ENCODE measurements at regions not wholly inside any gene's neighbourhood (a gene's known extent, or its start where the extent isn't known, plus 50 kb on each side); places are given as distances from the start of the nearest gene placed in this dataset.

GRCh38 chr6:2447318-2447920, 202.0 kb upstream of the GMDS start (continued):
- TF ChIP-seq, protein P1, sequence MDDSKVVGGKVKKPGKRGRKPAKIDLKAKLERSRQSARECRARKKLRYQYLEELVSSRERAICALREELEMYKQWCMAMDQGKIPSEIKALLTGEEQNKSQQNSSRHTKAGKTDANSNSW (CRISPR knock-in tag; IDR thresholded peaks at IDR 0.05; ENCODE audit: borderline replicate concordance) = no peak

- Histone ChIP-seq H3K9me3 (ENCODE audit: low read length) (no peaks in the 10 kb centered on the region), H3K4me1 (ENCODE audit: insufficient read depth, low read length) (peaks cover 21% of the 10 kb centered on the region), H3K4me2 (ENCODE audit: low read depth, low read length) (no peak overlapping the region), H3K36me3 (replicated peaks in 1 of 2; ENCODE audit: control insufficient read depth in 1 of 2, insufficient read depth in 2 of 2, low read length in 2 of 2) (no peaks in the 10 kb centered on the region), H3K9ac (ENCODE audit: insufficient read depth, low read depth, low read length) (no peak overlapping the region), H4K20me1 (ENCODE audit: insufficient read depth, low read length) (no peaks in the 10 kb centered on the region), H2AFZ (ENCODE audit: low read length) (no peak overlapping the region), H3K79me2 (ENCODE audit: insufficient read depth, low read length) (no peaks in the 10 kb centered on the region), H3K27ac (ENCODE audit: extremely low read length, insufficient read depth, low read length) (no peak overlapping the region), H3K4me3 (replicated peaks in 1 of 3; ENCODE audit: insufficient read depth in 1 of 3, low read depth in 2 of 3, low read length in 3 of 3) (no peak overlapping the region), H3K27me3 (ENCODE audit: control insufficient read depth in 1 of 2, insufficient read depth in 2 of 2, low read length in 2 of 2) (no peaks in the 10 kb centered on the region)
- intact Hi-C loops (cut with micrococcal nuclease; ENCODE audit: unreplicated experiment) (loop anchor here (10.0 kb wide), 1 partner anchor 257 kb away; no protein-coding TSS in a partner anchor), in situ Hi-C loops (cut with HindIII; ENCODE audit: extremely low pct_ligation_motif_present, low pct_unique_long_range_greater_than_20kb) (no loop called here)
- CTCF ChIA-PET (ENCODE audit: low intra/inter-chr PET ratio, low total read pairs) = no interaction called here
- no peak for DNase-seq (ENCODE audit: low spot score)
- ATAC-seq = no peak
- no TSS peak for BruUV-seq (replicated peaks)
- POLR2A ChIA-PET = no interaction called here
- no peak for FAIRE-seq
- WGBS (ENCODE audit: low lambda C conversion rate) = 65% methylated on average over 5 of the region's 5 CpGs
- TF ChIP-seq, protein P2, sequence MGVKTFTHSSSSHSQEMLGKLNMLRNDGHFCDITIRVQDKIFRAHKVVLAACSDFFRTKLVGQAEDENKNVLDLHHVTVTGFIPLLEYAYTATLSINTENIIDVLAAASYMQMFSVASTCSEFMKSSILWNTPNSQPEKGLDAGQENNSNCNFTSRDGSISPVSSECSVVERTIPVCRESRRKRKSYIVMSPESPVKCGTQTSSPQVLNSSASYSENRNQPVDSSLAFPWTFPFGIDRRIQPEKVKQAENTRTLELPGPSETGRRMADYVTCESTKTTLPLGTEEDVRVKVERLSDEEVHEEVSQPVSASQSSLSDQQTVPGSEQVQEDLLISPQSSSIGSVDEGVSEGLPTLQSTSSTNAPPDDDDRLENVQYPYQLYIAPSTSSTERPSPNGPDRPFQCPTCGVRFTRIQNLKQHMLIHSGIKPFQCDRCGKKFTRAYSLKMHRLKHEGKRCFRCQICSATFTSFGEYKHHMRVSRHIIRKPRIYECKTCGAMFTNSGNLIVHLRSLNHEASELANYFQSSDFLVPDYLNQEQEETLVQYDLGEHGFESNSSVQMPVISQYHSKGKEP (CRISPR knock-in tag; IDR thresholded peaks at IDR 0.05) = no peak
- TF ChIP-seq JUNB (CRISPR knock-in tag; IDR thresholded peaks at IDR 0.05; ENCODE audit: borderline replicate concordance) = no peak
- TF ChIP-seq, protein P3, sequence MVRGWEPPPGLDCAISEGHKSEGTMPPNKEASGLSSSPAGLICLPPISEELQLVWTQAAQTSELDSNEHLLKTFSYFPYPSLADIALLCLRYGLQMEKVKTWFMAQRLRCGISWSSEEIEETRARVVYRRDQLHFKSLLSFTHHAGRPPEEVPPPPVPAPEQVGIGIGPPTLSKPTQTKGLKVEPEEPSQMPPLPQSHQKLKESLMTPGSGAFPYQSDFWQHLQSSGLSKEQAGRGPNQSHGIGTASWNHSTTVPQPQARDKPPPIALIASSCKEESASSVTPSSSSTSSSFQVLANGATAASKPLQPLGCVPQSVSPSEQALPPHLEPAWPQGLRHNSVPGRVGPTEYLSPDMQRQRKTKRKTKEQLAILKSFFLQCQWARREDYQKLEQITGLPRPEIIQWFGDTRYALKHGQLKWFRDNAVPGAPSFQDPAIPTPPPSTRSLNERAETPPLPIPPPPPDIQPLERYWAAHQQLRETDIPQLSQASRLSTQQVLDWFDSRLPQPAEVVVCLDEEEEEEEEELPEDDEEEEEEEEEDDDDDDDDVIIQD (CRISPR knock-in tag; IDR thresholded peaks at IDR 0.05; ENCODE audit: low read depth) = peak; percentile 40; the same call in 1 of the 2 replicates
- TF ChIP-seq ZNF75D (CRISPR knock-in tag; IDR thresholded peaks at IDR 0.05; ENCODE audit: borderline replicate concordance) = no peak
- no peak for TF ChIP-seq TOPORS (CRISPR knock-in tag; IDR thresholded peaks at IDR 0.05)
- TF ChIP-seq THAP8 (CRISPR knock-in tag; IDR thresholded peaks at IDR 0.05; ENCODE audit: borderline replicate concordance) = no peak
- peak; percentile 34; the same call in 1 of the 2 replicates for TF ChIP-seq ZNF12 (CRISPR knock-in tag; IDR thresholded peaks at IDR 0.05)
- no peak for TF ChIP-seq TCF7L2 (IDR thresholded peaks at IDR 0.05; ENCODE audit: low read depth, low read length)
- TF ChIP-seq NFYC (CRISPR knock-in tag; IDR thresholded peaks at IDR 0.05) = no peak
- no peak for TF ChIP-seq ZBTB21 (CRISPR knock-in tag; IDR thresholded peaks at IDR 0.05)
- no peak for TF ChIP-seq RBM22 (optimal IDR thresholded peaks at IDR 0.05; ENCODE audit: low read length)
- no peak for TF ChIP-seq HMGXB4 (CRISPR knock-in tag; IDR thresholded peaks at IDR 0.05; ENCODE audit: borderline replicate concordance in 1 of 2, low read depth in 1 of 2)
- TF ChIP-seq HNF4A (CRISPR knock-in tag; IDR thresholded peaks at IDR 0.05) = peak; percentile 6; the same call in 1 of the 2 replicates
- TF ChIP-seq NFE2 (CRISPR knock-in tag; IDR thresholded peaks at IDR 0.05) = no peak
- TF ChIP-seq ZNF468 (CRISPR knock-in tag; IDR thresholded peaks at IDR 0.05) = no peak
Observed at GRCh38 chr6:2441601-2442475, 196.4 kb upstream of the GMDS start.
